ENCODE measurements at regions not wholly inside any gene's neighbourhood (a gene's known extent, or its start where the extent isn't known, plus 50 kb on each side); places are given as distances from the start of the nearest gene placed in this dataset.

DNA sequence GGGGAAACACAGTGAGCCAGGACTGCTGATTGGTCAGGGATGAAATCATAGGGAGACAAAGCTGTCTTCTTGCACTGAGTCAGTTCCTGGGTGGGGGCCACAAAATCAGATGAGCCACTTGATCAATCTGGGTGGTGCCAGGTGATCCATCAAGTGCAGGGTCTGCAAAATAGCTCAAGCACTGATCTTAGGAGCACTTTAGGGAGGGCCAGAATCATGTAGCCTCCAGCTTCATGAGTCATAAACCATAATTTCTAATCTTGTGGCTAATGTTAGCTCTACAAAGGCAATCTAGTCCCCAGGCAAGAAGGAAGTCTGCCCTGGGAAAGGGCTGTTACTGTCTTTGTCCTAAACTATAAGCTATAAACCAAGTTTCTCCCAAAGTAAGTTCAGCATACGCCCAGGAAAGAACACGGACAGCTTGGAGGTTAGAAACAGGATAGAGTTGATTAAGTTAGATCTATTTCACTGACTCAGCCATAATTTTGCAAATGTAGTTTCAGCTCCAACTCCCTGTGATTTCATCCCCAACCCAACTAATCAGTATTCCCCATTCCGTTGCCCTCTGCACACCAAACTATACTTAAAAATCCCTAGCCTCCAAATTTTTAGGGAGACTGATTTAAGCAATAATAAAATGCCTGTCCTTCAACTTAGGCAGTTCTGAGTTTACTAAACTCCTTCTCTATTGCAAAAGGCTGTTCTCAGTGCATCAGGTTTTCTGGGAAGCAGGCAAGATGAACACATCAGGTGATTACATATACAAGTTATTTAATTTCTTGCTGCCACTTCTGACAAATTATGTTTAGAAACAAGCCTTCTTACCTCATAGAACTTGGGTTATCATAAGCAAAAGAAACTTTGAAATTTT is 226.9 kb upstream of the SPOPL start:
- TF ChIP-seq GATA2 (IDR thresholded peaks at IDR 0.05; ENCODE audit: low read depth, low read length) (no peak), GATA3 (IDR thresholded peaks at IDR 0.05; ENCODE audit: low read depth, low read length) (no peak)
